ENCODE measurements at regions not wholly inside any gene's neighbourhood (a gene's known extent, or its start where the extent isn't known, plus 50 kb on each side); places are given as distances from the start of the nearest gene placed in this dataset.

- DNase-seq: no peak
- no peak overlapping the region for H3K27ac Mint-ChIP-seq (ENCODE audit: unreplicated experiment)
Measured at GRCh38 chr2:217049422-217049821, 189.6 kb upstream of the TNP1 start.

GRCh38 chr2:217048730-217049129, 188.9 kb upstream of the TNP1 start:
- Mint-ChIP-seq H3K9me3 (ENCODE audit: unreplicated experiment) (peaks cover 2% of the 10 kb centered on the region), H3K36me3 (ENCODE audit: unreplicated experiment) (no peaks in the 10 kb centered on the region), H3K27me3 (ENCODE audit: unreplicated experiment) (no peaks in the 10 kb centered on the region), H3K4me3 (ENCODE audit: unreplicated experiment) (no peak overlapping the region), H3K27ac (ENCODE audit: unreplicated experiment) (no peak overlapping the region), H3K4me1 (ENCODE audit: low read depth, unreplicated experiment) (peaks cover 3% of the 10 kb centered on the region)
- TF ChIP-seq CTCF (IDR thresholded peaks at IDR 0.05; ENCODE audit: partially characterized antibody, unreplicated experiment): no peak
- DNase-seq: no peak

More at GRCh38 chr2:217049422-217049821, 189.6 kb upstream of the TNP1 start:
- no peaks in the 10 kb centered on the region for H3K27me3 Mint-ChIP-seq (ENCODE audit: unreplicated experiment)
- TF ChIP-seq CTCF (IDR thresholded peaks at IDR 0.05; ENCODE audit: partially characterized antibody, unreplicated experiment): no peak
- no peaks in the 10 kb centered on the region for H3K36me3 Mint-ChIP-seq (ENCODE audit: unreplicated experiment)
- H3K9me3 Mint-ChIP-seq (ENCODE audit: unreplicated experiment): peaks cover 2% of the 10 kb centered on the region
- H3K4me1 Mint-ChIP-seq (ENCODE audit: low read depth, unreplicated experiment): peaks cover 6% of the 10 kb centered on the region
- H3K4me3 Mint-ChIP-seq (ENCODE audit: unreplicated experiment): no peak overlapping the region

- no peak for DNase-seq
- no peak overlapping the region for H3K27ac Mint-ChIP-seq (ENCODE audit: unreplicated experiment)
- no peaks in the 10 kb centered on the region for H3K36me3 Mint-ChIP-seq (ENCODE audit: unreplicated experiment)
- TF ChIP-seq CTCF (IDR thresholded peaks at IDR 0.05; ENCODE audit: partially characterized antibody, unreplicated experiment): no peak
- H3K9me3 Mint-ChIP-seq (ENCODE audit: unreplicated experiment): peaks cover 2% of the 10 kb centered on the region
- H3K27me3 Mint-ChIP-seq (ENCODE audit: unreplicated experiment): no peaks in the 10 kb centered on the region
- H3K4me3 Mint-ChIP-seq (ENCODE audit: unreplicated experiment): no peak overlapping the region
- H3K4me1 Mint-ChIP-seq (ENCODE audit: low read depth, unreplicated experiment): no peaks in the 10 kb centered on the region
Measured at GRCh38 chr2:217047631-217048030, 187.8 kb upstream of the TNP1 start.

GRCh38 chr2:217047209-217047608, 187.3 kb upstream of the TNP1 start:
- H3K27ac Mint-ChIP-seq (ENCODE audit: unreplicated experiment): no peak overlapping the region
- peaks cover 2% of the 10 kb centered on the region for H3K9me3 Mint-ChIP-seq (ENCODE audit: unreplicated experiment)
- H3K4me3 Mint-ChIP-seq (ENCODE audit: unreplicated experiment): no peak overlapping the region

More at GRCh38 chr2:217047209-217047608, 187.3 kb upstream of the TNP1 start:
- no peak for DNase-seq
- Mint-ChIP-seq H3K27me3 (ENCODE audit: unreplicated experiment) (no peaks in the 10 kb centered on the region), H3K4me1 (ENCODE audit: low read depth, unreplicated experiment) (no peaks in the 10 kb centered on the region), H3K36me3 (ENCODE audit: unreplicated experiment) (no peaks in the 10 kb centered on the region)
- TF ChIP-seq CTCF (IDR thresholded peaks at IDR 0.05; ENCODE audit: partially characterized antibody, unreplicated experiment): no peak

Data from glutamatergic neuron (in vitro differentiated cells).